ENCODE measurements at regions not wholly inside any gene's neighbourhood (a gene's known extent, or its start where the extent isn't known, plus 50 kb on each side); places are given as distances from the start of the nearest gene placed in this dataset.

- intact Hi-C loops (cut with DNase I), result no loop called here
- no peak for DNase-seq
- TF ChIP-seq POLR2A (IDR thresholded peaks at IDR 0.05) (no peak), CTCF (IDR thresholded peaks at IDR 0.05) (no peak)
- Histone ChIP-seq H3K27me3 (no peaks in the 10 kb centered on the region), H3K27ac (no peak overlapping the region), H3K9me3 (no peaks in the 10 kb centered on the region), H3K36me3 (no peaks in the 10 kb centered on the region), H3K4me1 (no peaks in the 10 kb centered on the region), H3K4me3 (replicated peaks in 1 of 3) (no peak overlapping the region)
- WGBS, 2 donors, result 94 to 100% methylated on average over 1 of the region's 1 CpG
These were observed 616.8 kb upstream of the ZEB2 start for GRCh38 chr2:145136702-145137101.

GRCh38 chr2:145126146-145126545, 606.2 kb upstream of the ZEB2 start:
- Histone ChIP-seq H3K9me3 (no peaks in the 10 kb centered on the region), H3K27me3 (no peaks in the 10 kb centered on the region), H3K4me3 (replicated peaks in 1 of 3) (no peak overlapping the region), H3K27ac (no peak overlapping the region), H3K36me3 (no peaks in the 10 kb centered on the region), H3K4me1 (no peaks in the 10 kb centered on the region)
- 93 to 95% methylated on average over 2 of the region's 2 CpGs for WGBS, 2 donors
- DNase-seq, result no peak
- intact Hi-C loops (cut with DNase I), result no loop called here
- TF ChIP-seq CTCF (IDR thresholded peaks at IDR 0.05) (no peak), POLR2A (IDR thresholded peaks at IDR 0.05) (no peak)

GRCh38 chr2:145124085-145124484, 604.2 kb upstream of the ZEB2 start:
- intact Hi-C loops (cut with DNase I), result no loop called here
- WGBS, 2 donors, result 89 to 97% methylated on average over 4 of the region's 4 CpGs
- no peak overlapping the region for H3K4me3 ChIP-seq (replicated peaks in 1 of 3)
- no peak for TF ChIP-seq CTCF (IDR thresholded peaks at IDR 0.05)
- TF ChIP-seq POLR2A (IDR thresholded peaks at IDR 0.05), result no peak
- no peaks in the 10 kb centered on the region for H3K36me3 ChIP-seq
- no peak for DNase-seq
- no peak overlapping the region for H3K27ac ChIP-seq
- H3K4me1 ChIP-seq, result no peaks in the 10 kb centered on the region
- no peaks in the 10 kb centered on the region for H3K27me3 ChIP-seq
- H3K9me3 ChIP-seq, result no peaks in the 10 kb centered on the region

- H3K9me3 ChIP-seq, result no peaks in the 10 kb centered on the region
- H3K4me1 ChIP-seq, result no peaks in the 10 kb centered on the region
- DNase-seq, result no peak
- intact Hi-C loops (cut with DNase I), result no loop called here
- TF ChIP-seq CTCF (IDR thresholded peaks at IDR 0.05), result no peak
- TF ChIP-seq POLR2A (IDR thresholded peaks at IDR 0.05), result no peak
- H3K27ac ChIP-seq, result no peak overlapping the region
- no peaks in the 10 kb centered on the region for H3K27me3 ChIP-seq
- H3K36me3 ChIP-seq, result no peaks in the 10 kb centered on the region
- WGBS, 2 donors, result 97 to 100% methylated on average over 2 of the region's 2 CpGs
- H3K4me3 ChIP-seq (replicated peaks in 1 of 3), result no peak overlapping the region
These were observed 603.7 kb upstream of the ZEB2 start for GRCh38 chr2:145123606-145124005.

- no peak overlapping the region for H3K4me3 ChIP-seq (replicated peaks in 1 of 3)
- no peak for TF ChIP-seq CTCF (IDR thresholded peaks at IDR 0.05)
- no peak for TF ChIP-seq POLR2A (IDR thresholded peaks at IDR 0.05)
- no peaks in the 10 kb centered on the region for H3K4me1 ChIP-seq
- DNase-seq, result no peak
- H3K27me3 ChIP-seq, result no peaks in the 10 kb centered on the region
- intact Hi-C loops (cut with DNase I), result no loop called here
- H3K36me3 ChIP-seq, result no peaks in the 10 kb centered on the region
- H3K27ac ChIP-seq, result no peak overlapping the region
- H3K9me3 ChIP-seq, result no peaks in the 10 kb centered on the region
- 94 to 98% methylated on average over 1 of the region's 1 CpG for WGBS, 2 donors
These were observed 599.3 kb upstream of the ZEB2 start for GRCh38 chr2:145119225-145119624.
